A549 (cell line): ENCODE measurements at regions not wholly inside any gene's neighbourhood (a gene's known extent, or its start where the extent isn't known, plus 50 kb on each side); places are given as distances from the start of the nearest gene placed in this dataset.

Source experiments
- CBX2 ChIP-seq: fragments of 200-600 bp; sonication (generic); IDR thresholded peaks from 2 replicates; pipeline ENCODE4 v1.6.1; 2016; ENCODE audit warnings: low read depth, mild to moderate bottlenecking, borderline replicate concordance
- CEBPB ChIP-seq, 2 experiments: fragments of >200 bp in 1 of 2; sonication (Bioruptor Twin) in 1 of 2; formaldehyde crosslinking in 1 of 2; IDR thresholded peaks; 2 replicates each; pipeline ENCODE4 v1.6.1; 2012 to 2016
- CHD2 ChIP-seq: fragments of 150-350 bp; IDR thresholded peaks from 2 replicates; pipeline ENCODE4 v1.6.1; 2014; ENCODE audit warnings: low read length; ENCODE audit not compliant: partially characterized antibody
- CTCF ChIP-seq: fragments of >200 bp; sonication (Bioruptor Twin); formaldehyde crosslinking; IDR thresholded peaks from 3 replicates; pipeline ENCODE4 v1.5.1; 2016
- EP300 ChIP-seq, 2 experiments: fragments of >200 bp; sonication (Bioruptor Twin); formaldehyde crosslinking; IDR thresholded peaks; 2 replicates in 1 of 2; 3 replicates in 1 of 2; pipeline ENCODE4 v1.6.1; 2016 to 2017
- ESRRA ChIP-seq: fragments of 150-350 bp; IDR thresholded peaks from 2 replicates; pipeline ENCODE4 v1.6.1; 2014; ENCODE audit warnings: mild to moderate bottlenecking, low read length, borderline replicate concordance
- HDAC2 ChIP-seq: fragments of 200-600 bp; sonication (generic); IDR thresholded peaks from 2 replicates; pipeline ENCODE4 v1.6.1; 2016
- JUN ChIP-seq, 2 experiments: fragments of >200 bp; sonication (Bioruptor Twin); formaldehyde crosslinking; IDR thresholded peaks; 2 replicates in 1 of 2; 3 replicates in 1 of 2; pipeline ENCODE4 v1.6.1; 2016 to 2017
- KDM1A ChIP-seq: fragments of 200-600 bp; sonication (generic); IDR thresholded peaks from 2 replicates; pipeline ENCODE4 v1.6.1; 2016; ENCODE audit warnings: low read depth, mild to moderate bottlenecking
- REST ChIP-seq: fragments of 200-600 bp; sonication (generic); IDR thresholded peaks from 2 replicates; pipeline ENCODE4 v1.6.1; 2016; ENCODE audit warnings: antibody characterized with exemption, mild to moderate bottlenecking, moderate library complexity
- SREBF2 ChIP-seq: fragments of 450-650 bp; IDR thresholded peaks from 2 replicates; pipeline ENCODE4 v1.6.1; 2014; ENCODE audit warnings: mild to moderate bottlenecking, moderate library complexity
- ZNF302 ChIP-seq: fragments of 250-450 bp; sonication (Bioruptor Pico); IDR thresholded peaks from 2 replicates; pipeline ENCODE4 v1.9.0; 2021; ENCODE audit warnings: inconsistent platforms, mild to moderate bottlenecking, moderate library complexity
- TF ChIP-seq, protein P1 (sequence below): fragments of 250-450 bp; sonication (Bioruptor Pico); IDR thresholded peaks from 2 replicates; pipeline ENCODE4 v1.5.0; 2020; ENCODE audit warnings: low read depth, mild to moderate bottlenecking, moderate library complexity

DNA sequence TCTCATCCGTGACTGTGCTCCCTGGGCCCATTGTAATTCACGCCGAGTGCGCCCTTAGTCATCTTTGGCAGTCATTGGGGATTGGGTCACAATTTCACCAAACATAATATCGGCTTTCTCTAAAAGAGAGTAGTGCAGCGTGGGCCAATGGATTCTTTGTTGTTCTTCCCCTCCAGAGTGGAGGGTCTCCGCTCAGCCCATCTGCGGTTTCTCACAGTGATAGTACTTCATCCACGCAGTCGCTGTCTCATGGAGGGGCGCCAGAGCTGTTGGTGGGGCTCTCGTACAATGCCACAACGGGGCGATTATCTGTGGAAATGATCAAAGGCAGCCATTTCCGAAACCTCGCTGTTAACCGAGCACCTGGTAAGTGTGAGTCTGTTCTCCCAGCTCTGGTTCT lies 321.8 kb downstream of the SNAPC1 start:
- TF ChIP-seq ZNF302 (CRISPR knock-in tag) (no peak), JUN (IDR thresholded peaks at IDR 0.05) (no peak), KDM1A (no peak), CTCF (no peak), REST (no peak), CHD2 (no peak), HDAC2 (no peak), ESRRA (no peak), CEBPB (IDR thresholded peaks at IDR 0.05) (no peak), SREBF2 (no peak), CBX2 (no peak), EP300 (IDR thresholded peaks at IDR 0.05) (no peak)
- TF ChIP-seq, protein P1, sequence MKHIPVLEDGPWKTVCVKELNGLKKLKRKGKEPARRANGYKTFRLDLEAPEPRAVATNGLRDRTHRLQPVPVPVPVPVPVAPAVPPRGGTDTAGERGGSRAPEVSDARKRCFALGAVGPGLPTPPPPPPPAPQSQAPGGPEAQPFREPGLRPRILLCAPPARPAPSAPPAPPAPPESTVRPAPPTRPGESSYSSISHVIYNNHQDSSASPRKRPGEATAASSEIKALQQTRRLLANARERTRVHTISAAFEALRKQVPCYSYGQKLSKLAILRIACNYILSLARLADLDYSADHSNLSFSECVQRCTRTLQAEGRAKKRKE: no peak
